ENCODE measurements at regions not wholly inside any gene's neighbourhood (a gene's known extent, or its start where the extent isn't known, plus 50 kb on each side); places are given as distances from the start of the nearest gene placed in this dataset.
"Not testable (repeated sequence)": the region's sequence is repeated elsewhere in the genome, so short reads cannot be mapped to it uniquely, and the experiment has no call there.

GRCh38 chr13:26486550-26486949 lies 70.9 kb upstream of the WASF3 start:
- TF ChIP-seq CTCF (IDR thresholded peaks at IDR 0.05; ENCODE audit: extremely low read depth, insufficient read depth, missing control alignments): no peak
- in situ Hi-C loops (cut with MboI; ENCODE audit: low pct_unique_long_range_greater_than_20kb, low sequenced_read_pairs, unreplicated experiment): no loop called here
- DNase-seq (ENCODE audit: low spot score): no peak

- TF ChIP-seq CTCF (IDR thresholded peaks at IDR 0.05; ENCODE audit: extremely low read depth, insufficient read depth, missing control alignments): no peak
- in situ Hi-C loops (cut with MboI; ENCODE audit: low pct_unique_long_range_greater_than_20kb, low sequenced_read_pairs, unreplicated experiment): no loop called here
- DNase-seq (ENCODE audit: low spot score): no peak
These were observed 69.7 kb upstream of the WASF3 start for GRCh38 chr13:26487781-26488180.

- no peak for DNase-seq (ENCODE audit: low spot score)
- in situ Hi-C loops (cut with MboI; ENCODE audit: low pct_unique_long_range_greater_than_20kb, low sequenced_read_pairs, unreplicated experiment): no loop called here
- TF ChIP-seq CTCF (IDR thresholded peaks at IDR 0.05; ENCODE audit: extremely low read depth, insufficient read depth, missing control alignments): no peak
These were observed 69.1 kb upstream of the WASF3 start for GRCh38 chr13:26488236-26489003.

DNA sequence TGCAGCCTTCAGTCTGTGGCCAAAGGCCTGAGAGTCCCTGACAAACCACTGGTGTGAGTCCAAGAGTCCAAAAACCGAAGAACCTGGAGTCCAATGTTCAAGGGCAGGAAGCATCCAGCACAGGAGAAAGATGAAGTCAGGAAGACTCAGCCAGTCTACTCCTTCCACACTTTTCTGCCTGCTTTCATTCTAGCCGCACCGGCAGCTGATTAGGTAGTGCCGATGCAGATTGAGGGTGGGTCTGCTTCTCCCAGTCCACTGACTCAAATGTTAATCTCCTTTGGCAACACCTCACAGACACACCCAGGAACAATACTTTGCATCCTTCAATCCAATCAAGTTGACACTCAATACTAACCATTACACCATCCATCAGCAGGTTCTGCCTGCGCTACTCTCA lies 65.2 kb upstream of the WASF3 start:
- not testable (repeated sequence) for DNase-seq (ENCODE audit: low spot score)
- in situ Hi-C loops (cut with MboI; ENCODE audit: low pct_unique_long_range_greater_than_20kb, low sequenced_read_pairs, unreplicated experiment): loop anchor here (10.0 kb wide), 1 partner anchor 308 kb away; no protein-coding TSS in a partner anchor

- in situ Hi-C loops (cut with MboI; ENCODE audit: low pct_unique_long_range_greater_than_20kb, low sequenced_read_pairs, unreplicated experiment): loop anchor here (10.0 kb wide), 1 partner anchor 310 kb away; no protein-coding TSS in a partner anchor
- no peak for TF ChIP-seq CTCF (IDR thresholded peaks at IDR 0.05; ENCODE audit: extremely low read depth, insufficient read depth, missing control alignments)
- no peak for DNase-seq (ENCODE audit: low spot score)
These were observed 62.8 kb upstream of the WASF3 start for GRCh38 chr13:26494571-26495195.

DNA sequence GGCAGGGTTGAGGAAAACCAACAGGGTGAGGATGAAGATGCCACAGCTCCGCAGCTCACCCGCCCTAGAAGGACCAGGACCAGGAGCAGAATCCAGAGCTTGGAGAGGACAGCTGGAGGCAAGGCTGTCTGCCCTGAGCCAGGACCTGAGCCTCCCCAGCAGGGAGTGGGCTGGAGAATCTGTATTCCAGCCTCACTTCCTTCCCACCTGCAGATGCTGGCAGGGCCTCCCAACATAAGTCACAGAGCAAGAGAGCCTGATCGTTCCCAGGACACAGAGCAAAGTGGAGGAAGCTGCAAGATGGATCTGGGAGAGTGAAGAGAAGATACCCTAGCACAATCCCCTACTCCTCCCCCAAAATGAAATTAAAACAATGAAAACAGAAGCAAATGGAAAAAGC lies 61.7 kb upstream of the WASF3 start:
- TF ChIP-seq CTCF (IDR thresholded peaks at IDR 0.05; ENCODE audit: extremely low read depth, insufficient read depth, missing control alignments): no peak
- DNase-seq (ENCODE audit: low spot score): no peak
- in situ Hi-C loops (cut with MboI; ENCODE audit: low pct_unique_long_range_greater_than_20kb, low sequenced_read_pairs, unreplicated experiment): loop anchor here (10.0 kb wide), 1 partner anchor 311 kb away; no protein-coding TSS in a partner anchor

DNA sequence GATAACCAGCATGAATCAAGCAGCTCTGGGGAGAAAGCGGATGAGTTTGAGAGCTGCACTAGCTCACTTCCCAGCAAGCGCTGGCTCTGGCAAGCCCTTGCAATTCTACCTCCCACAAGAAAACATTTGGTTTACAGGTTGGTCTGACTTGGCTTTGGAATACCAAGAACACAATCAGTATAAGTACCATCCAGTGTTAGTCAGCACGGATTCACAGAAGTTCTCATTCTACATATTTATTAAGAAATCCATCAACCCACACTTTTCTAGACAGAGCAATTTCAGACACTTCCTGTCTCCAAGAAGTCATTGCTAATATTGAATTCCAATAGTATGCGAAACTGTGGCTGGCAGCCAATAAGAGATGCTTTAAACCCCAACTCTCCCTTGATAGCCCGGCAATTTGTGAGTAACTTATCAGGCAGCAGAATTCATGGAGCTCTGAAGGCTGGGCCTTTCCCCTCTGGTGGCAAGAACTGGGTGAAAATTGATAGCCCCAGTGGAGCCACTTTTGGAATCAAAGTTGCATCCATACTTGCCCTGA lies 59.4 kb upstream of the WASF3 start:
- in situ Hi-C loops (cut with MboI; ENCODE audit: low pct_unique_long_range_greater_than_20kb, low sequenced_read_pairs, unreplicated experiment): loop anchor here (10.0 kb wide), 1 partner anchor 313 kb away; no protein-coding TSS in a partner anchor
- no peak for TF ChIP-seq CTCF (IDR thresholded peaks at IDR 0.05; ENCODE audit: extremely low read depth, insufficient read depth, missing control alignments)
- DNase-seq (ENCODE audit: low spot score): no peak
